ENCODE measurements at regions not wholly inside any gene's neighbourhood (a gene's known extent, or its start where the extent isn't known, plus 50 kb on each side); places are given as distances from the start of the nearest gene placed in this dataset.

DNA sequence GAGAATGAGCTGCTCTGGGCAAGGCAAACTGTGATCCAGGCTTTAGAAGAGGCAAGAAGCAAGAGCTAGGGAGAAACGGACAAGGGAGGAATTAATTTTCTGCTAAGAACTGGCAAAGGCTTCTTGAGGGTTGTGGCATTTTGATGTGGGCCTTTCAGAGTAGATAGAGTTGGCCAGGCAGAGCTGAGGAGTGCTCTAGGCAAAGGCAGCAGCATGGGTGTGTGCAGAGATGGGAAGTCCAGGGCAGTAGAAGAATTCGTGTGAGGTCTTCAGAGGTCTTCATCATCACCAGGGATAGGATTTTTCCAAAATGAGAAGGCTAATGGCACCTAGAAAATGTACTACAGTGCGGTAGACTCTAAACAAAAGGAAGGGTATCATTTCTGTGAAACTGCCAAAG lies 237.8 kb downstream of the LTN1 start (continued):
- TF ChIP-seq, protein P1, sequence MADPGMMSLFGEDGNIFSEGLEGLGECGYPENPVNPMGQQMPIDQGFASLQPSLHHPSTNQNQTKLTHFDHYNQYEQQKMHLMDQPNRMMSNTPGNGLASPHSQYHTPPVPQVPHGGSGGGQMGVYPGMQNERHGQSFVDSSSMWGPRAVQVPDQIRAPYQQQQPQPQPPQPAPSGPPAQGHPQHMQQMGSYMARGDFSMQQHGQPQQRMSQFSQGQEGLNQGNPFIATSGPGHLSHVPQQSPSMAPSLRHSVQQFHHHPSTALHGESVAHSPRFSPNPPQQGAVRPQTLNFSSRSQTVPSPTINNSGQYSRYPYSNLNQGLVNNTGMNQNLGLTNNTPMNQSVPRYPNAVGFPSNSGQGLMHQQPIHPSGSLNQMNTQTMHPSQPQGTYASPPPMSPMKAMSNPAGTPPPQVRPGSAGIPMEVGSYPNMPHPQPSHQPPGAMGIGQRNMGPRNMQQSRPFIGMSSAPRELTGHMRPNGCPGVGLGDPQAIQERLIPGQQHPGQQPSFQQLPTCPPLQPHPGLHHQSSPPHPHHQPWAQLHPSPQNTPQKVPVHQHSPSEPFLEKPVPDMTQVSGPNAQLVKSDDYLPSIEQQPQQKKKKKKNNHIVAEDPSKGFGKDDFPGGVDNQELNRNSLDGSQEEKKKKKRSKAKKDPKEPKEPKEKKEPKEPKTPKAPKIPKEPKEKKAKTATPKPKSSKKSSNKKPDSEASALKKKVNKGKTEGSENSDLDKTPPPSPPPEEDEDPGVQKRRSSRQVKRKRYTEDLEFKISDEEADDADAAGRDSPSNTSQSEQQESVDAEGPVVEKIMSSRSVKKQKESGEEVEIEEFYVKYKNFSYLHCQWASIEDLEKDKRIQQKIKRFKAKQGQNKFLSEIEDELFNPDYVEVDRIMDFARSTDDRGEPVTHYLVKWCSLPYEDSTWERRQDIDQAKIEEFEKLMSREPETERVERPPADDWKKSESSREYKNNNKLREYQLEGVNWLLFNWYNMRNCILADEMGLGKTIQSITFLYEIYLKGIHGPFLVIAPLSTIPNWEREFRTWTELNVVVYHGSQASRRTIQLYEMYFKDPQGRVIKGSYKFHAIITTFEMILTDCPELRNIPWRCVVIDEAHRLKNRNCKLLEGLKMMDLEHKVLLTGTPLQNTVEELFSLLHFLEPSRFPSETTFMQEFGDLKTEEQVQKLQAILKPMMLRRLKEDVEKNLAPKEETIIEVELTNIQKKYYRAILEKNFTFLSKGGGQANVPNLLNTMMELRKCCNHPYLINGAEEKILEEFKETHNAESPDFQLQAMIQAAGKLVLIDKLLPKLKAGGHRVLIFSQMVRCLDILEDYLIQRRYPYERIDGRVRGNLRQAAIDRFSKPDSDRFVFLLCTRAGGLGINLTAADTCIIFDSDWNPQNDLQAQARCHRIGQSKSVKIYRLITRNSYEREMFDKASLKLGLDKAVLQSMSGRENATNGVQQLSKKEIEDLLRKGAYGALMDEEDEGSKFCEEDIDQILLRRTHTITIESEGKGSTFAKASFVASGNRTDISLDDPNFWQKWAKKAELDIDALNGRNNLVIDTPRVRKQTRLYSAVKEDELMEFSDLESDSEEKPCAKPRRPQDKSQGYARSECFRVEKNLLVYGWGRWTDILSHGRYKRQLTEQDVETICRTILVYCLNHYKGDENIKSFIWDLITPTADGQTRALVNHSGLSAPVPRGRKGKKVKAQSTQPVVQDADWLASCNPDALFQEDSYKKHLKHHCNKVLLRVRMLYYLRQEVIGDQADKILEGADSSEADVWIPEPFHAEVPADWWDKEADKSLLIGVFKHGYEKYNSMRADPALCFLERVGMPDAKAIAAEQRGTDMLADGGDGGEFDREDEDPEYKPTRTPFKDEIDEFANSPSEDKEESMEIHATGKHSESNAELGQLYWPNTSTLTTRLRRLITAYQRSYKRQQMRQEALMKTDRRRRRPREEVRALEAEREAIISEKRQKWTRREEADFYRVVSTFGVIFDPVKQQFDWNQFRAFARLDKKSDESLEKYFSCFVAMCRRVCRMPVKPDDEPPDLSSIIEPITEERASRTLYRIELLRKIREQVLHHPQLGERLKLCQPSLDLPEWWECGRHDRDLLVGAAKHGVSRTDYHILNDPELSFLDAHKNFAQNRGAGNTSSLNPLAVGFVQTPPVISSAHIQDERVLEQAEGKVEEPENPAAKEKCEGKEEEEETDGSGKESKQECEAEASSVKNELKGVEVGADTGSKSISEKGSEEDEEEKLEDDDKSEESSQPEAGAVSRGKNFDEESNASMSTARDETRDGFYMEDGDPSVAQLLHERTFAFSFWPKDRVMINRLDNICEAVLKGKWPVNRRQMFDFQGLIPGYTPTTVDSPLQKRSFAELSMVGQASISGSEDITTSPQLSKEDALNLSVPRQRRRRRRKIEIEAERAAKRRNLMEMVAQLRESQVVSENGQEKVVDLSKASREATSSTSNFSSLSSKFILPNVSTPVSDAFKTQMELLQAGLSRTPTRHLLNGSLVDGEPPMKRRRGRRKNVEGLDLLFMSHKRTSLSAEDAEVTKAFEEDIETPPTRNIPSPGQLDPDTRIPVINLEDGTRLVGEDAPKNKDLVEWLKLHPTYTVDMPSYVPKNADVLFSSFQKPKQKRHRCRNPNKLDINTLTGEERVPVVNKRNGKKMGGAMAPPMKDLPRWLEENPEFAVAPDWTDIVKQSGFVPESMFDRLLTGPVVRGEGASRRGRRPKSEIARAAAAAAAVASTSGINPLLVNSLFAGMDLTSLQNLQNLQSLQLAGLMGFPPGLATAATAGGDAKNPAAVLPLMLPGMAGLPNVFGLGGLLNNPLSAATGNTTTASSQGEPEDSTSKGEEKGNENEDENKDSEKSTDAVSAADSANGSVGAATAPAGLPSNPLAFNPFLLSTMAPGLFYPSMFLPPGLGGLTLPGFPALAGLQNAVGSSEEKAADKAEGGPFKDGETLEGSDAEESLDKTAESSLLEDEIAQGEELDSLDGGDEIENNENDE (IDR thresholded peaks at IDR 0.05; ENCODE audit: low read depth, low read length), result no peak
- TF ChIP-seq KAT2B (IDR thresholded peaks at IDR 0.05; ENCODE audit: low read depth, low read length), result no peak
- no peak for TF ChIP-seq FOXA1 (IDR thresholded peaks at IDR 0.05; ENCODE audit: borderline replicate concordance)
- TF ChIP-seq, protein P2, sequence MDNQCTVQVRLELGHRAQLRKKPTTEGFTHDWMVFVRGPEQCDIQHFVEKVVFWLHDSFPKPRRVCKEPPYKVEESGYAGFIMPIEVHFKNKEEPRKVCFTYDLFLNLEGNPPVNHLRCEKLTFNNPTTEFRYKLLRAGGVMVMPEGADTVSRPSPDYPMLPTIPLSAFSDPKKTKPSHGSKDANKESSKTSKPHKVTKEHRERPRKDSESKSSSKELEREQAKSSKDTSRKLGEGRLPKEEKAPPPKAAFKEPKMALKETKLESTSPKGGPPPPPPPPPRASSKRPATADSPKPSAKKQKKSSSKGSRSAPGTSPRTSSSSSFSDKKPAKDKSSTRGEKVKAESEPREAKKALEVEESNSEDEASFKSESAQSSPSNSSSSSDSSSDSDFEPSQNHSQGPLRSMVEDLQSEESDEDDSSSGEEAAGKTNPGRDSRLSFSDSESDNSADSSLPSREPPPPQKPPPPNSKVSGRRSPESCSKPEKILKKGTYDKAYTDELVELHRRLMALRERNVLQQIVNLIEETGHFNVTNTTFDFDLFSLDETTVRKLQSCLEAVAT (IDR thresholded peaks at IDR 0.05), result no peak
- no peak for TF ChIP-seq CHD2 (IDR thresholded peaks at IDR 0.05; ENCODE audit: low read depth, low read length)
- no peak for TF ChIP-seq CREM (IDR thresholded peaks at IDR 0.05; ENCODE audit: low read depth)
- TF ChIP-seq PRMT5 (CRISPR knock-in tag; IDR thresholded peaks at IDR 0.05), result no peak
- no peak for TF ChIP-seq MEF2A (IDR thresholded peaks at IDR 0.05; ENCODE audit: control insufficient read depth, low read depth, low read length)
- no peak for TF ChIP-seq MYNN (IDR thresholded peaks at IDR 0.05)
- no peak for TF ChIP-seq MYNN (CRISPR knock-in tag; IDR thresholded peaks at IDR 0.05)
- TF ChIP-seq SPI1 (IDR thresholded peaks at IDR 0.05; ENCODE audit: borderline replicate concordance, low read depth, low read length), result no peak
- no peak for TF ChIP-seq SMARCA4 (IDR thresholded peaks at IDR 0.05)
